Sigmoid colon (tissue), 6 donors: ENCODE measurements at regions not wholly inside any gene's neighbourhood (a gene's known extent, or its start where the extent isn't known, plus 50 kb on each side); places are given as distances from the start of the nearest gene placed in this dataset.

ENCODE experiments used
- DNase-seq: peaks from one replicate; pipeline ENCODE4 v3.0.0-alpha.2; 2019
- H3K27ac ChIP-seq, 4 donors: fragments of 200-600 bp; sonication (generic); one replicate each; pipeline ENCODE4 v1.5.1; 2016 to 2019; ENCODE audit warnings: mild to moderate bottlenecking in 1 of 4
- H3K27me3 ChIP-seq, 3 donors: fragments of 200-600 bp; sonication (generic); one replicate each; pipeline ENCODE4 v1.5.1; 2019; ENCODE audit warnings: mild to moderate bottlenecking in 1 of 3
- H3K36me3 ChIP-seq, 4 donors: fragments of 200-600 bp; sonication (generic); one replicate each; pipeline ENCODE4 v1.5.1; 2016 to 2019
- H3K4me1 ChIP-seq, 4 donors: fragments of 200-600 bp; sonication (generic); one replicate each; pipeline ENCODE4 v1.5.1; 2017 to 2019
- H3K4me3 ChIP-seq, 4 donors: fragments of 200-600 bp; sonication (generic); one replicate each; pipeline ENCODE4 v1.5.1; 2017 to 2019; ENCODE audit warnings: mild to moderate bottlenecking in 2 of 4, moderate library complexity in 1 of 4
- H3K9me3 ChIP-seq, 4 donors: fragments of 200-600 bp in 3 of 4; sonication (generic) in 3 of 4; one replicate each; pipeline versions ENCODE4 v1.5.1 to v1.6.1; 2013 to 2019
- EP300 ChIP-seq, 4 donors: sonication (generic); formaldehyde crosslinking; IDR thresholded peaks; one replicate each; pipeline ENCODE4 v1.6.1; 2017; ENCODE audit warnings: antibody characterized with exemption in 4 of 4
- POLR2A ChIP-seq, 2 donors: fragments of 450-650 bp; IDR thresholded peaks; one replicate each; pipeline ENCODE4 v1.6.1; 2016; ENCODE audit warnings: antibody characterized with exemption in 2 of 2, mild to moderate bottlenecking in 2 of 2, moderate library complexity in 2 of 2
- POLR2AphosphoS5 ChIP-seq, 4 donors: sonication (generic); formaldehyde crosslinking; IDR thresholded peaks; one replicate each; pipeline ENCODE4 v1.6.1; 2017; ENCODE audit warnings: antibody characterized with exemption in 4 of 4
- WGBS, 2 donors: extraction: QIAGEN DNeasy Blood & Tissue Kit; methylation state at CpG; one replicate each; pipeline ENCODE4 v1.1.7; 2013; 5-methylcytosine and 5-hydroxymethylcytosine counted together
- intact Hi-C: fragments of 100-400 bp; cut with DNase I; formaldehyde crosslinking; loops from one replicate; pipeline ENCODE4 v1.15.1; 2023
- TF ChIP-seq, protein P1 (sequence below), 4 experiments: fragments of 450-650 bp in 3 of 4; fragments of 200-600 bp in 1 of 4; IDR thresholded peaks; one replicate each; pipeline ENCODE4 v1.5.1; 2016 to 2019; ENCODE audit warnings: antibody characterized with exemption in 4 of 4, mild to moderate bottlenecking in 3 of 4, moderate library complexity in 2 of 4
- donor health status: healthy with polysubstance abuse.
- donor health status: healthy.

DNA sequence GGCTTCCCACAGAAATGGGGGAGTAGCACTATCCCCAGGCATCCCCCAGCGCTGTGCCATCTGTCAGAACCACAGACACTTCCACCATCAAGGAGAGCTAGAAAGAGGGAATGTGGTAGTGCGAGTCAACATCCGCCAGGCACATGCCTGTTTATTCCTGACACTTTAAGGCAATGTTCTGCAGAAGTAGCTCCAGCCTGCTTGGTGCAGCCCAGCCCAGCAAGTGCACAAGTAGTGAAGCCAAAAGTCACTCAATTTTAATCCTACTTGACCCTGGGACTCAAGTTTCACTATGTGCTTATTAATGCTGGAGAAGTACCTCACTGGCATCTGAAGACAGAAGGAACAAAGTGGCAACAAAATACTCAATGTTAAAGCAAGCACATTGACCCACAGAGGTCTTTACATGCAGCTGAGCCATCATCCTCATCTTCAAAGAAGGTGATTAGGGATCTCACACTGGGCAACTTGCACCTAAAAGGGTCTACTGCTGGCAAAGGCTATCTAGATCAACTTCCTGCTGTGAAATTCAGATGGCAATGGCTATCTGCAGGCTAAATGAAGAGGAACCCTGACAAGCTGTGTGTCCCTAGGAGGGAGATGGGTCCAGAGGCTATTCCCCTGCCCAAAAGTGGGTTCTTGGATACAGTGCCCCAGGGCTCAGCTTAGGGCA, 61.4 kb upstream of the CLDN18 start:
- intact Hi-C loops: no loop called here
- Histone ChIP-seq H3K4me3 (no peak overlapping the region), H3K27me3 (no peaks in the 10 kb centered on the region)

DNA sequence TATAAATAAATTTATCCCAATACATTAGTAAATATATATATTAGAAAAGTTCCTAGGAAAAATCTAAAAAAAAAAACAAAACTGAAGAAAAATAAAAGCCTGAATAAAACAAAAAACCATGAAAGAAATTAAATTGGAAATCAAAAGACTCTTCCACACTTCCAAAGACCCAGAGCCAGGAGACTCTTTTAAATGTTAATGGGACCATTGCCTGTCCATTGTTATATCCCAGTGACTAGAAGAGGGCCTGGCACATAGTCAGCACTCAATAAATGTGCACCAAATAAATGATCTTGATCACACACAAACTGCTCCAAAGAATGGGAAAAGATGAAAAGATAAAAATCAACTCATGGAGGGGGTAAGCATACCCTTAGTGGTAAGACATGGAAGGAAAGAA, 51.3 kb upstream of the CLDN18 start:
- Histone ChIP-seq H3K27me3 (no peaks in the 10 kb centered on the region), H3K9me3 (peaks cover 0 to 2% (median 0%) of the 10 kb centered on the region in 4 donors), H3K36me3 (no peaks in the 10 kb centered on the region), H3K4me1 (peaks cover 0 to 2% (median 0%) of the 10 kb centered on the region in 4 donors), H3K27ac (no peak overlapping the region), H3K4me3 (no peak overlapping the region)
- no peak for DNase-seq
- TF ChIP-seq EP300 (IDR thresholded peaks at IDR 0.05) (no peak), POLR2A (IDR thresholded peaks at IDR 0.05) (no peak), POLR2AphosphoS5 (IDR thresholded peaks at IDR 0.05) (no peak)
- TF ChIP-seq, protein P1, sequence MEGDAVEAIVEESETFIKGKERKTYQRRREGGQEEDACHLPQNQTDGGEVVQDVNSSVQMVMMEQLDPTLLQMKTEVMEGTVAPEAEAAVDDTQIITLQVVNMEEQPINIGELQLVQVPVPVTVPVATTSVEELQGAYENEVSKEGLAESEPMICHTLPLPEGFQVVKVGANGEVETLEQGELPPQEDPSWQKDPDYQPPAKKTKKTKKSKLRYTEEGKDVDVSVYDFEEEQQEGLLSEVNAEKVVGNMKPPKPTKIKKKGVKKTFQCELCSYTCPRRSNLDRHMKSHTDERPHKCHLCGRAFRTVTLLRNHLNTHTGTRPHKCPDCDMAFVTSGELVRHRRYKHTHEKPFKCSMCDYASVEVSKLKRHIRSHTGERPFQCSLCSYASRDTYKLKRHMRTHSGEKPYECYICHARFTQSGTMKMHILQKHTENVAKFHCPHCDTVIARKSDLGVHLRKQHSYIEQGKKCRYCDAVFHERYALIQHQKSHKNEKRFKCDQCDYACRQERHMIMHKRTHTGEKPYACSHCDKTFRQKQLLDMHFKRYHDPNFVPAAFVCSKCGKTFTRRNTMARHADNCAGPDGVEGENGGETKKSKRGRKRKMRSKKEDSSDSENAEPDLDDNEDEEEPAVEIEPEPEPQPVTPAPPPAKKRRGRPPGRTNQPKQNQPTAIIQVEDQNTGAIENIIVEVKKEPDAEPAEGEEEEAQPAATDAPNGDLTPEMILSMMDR (IDR thresholded peaks at IDR 0.05): no peak
- intact Hi-C loops: no loop called here

More for the DNA sequence above, 61.4 kb upstream of the CLDN18 start:
- DNase-seq: no peak
- no peak overlapping the region for H3K27ac ChIP-seq
- TF ChIP-seq POLR2AphosphoS5 (IDR thresholded peaks at IDR 0.05) (no peak), EP300 (IDR thresholded peaks at IDR 0.05) (no peak), POLR2A (IDR thresholded peaks at IDR 0.05) (no peak)
- TF ChIP-seq, protein P1 (IDR thresholded peaks at IDR 0.05): no peak
- no peaks in the 10 kb centered on the region for H3K9me3 ChIP-seq
- H3K36me3 ChIP-seq: no peaks in the 10 kb centered on the region
- 53 to 78% methylated on average over 3 of the region's 3 CpGs for WGBS, 2 donors
- no peaks in the 10 kb centered on the region for H3K4me1 ChIP-seq
